Ureter (tissue), 1 donor: ENCODE measurements at regions not wholly inside any gene's neighbourhood (a gene's known extent, or its start where the extent isn't known, plus 50 kb on each side); places are given as distances from the start of the nearest gene placed in this dataset.

Experiments used
- DNase-seq: peaks from one replicate; pipeline ENCODE4 v3.0.0-alpha.2; 2020; ENCODE audit warnings: low spot score
- donor health status: DM: yes; HTN: yes; CAD: no.

GRCh38 chr10:43790147-43790546 lies 141.5 kb upstream of the ZNF32 start:
- DNase-seq = no peak

DNA sequence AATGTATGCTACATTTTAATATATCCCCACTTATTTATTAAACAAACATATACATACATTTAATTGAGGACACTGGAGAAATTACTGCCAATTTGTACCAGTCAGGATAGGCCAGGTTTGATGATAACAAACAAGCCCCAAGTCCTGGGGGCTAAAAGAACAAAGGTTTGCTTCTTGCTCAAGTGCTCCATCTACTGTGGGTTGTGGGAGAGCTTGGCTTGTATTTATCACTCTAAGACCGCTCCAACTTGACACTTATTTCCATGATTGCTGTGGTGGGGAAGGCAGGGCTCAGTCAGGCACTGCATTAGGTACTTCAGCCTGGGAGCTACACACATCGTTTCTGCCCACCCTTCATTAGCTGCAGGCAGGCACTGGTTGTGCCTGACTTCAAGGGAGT lies 136.6 kb upstream of the ZNF32 start:
- DNase-seq = no peak

- DNase-seq = no peak
These were observed 134.1 kb upstream of the ZNF32 start for GRCh38 chr10:43782814-43783213.

GRCh38 chr10:43781480-43782361 lies 133.0 kb upstream of the ZNF32 start:
- no peak for DNase-seq

DNA sequence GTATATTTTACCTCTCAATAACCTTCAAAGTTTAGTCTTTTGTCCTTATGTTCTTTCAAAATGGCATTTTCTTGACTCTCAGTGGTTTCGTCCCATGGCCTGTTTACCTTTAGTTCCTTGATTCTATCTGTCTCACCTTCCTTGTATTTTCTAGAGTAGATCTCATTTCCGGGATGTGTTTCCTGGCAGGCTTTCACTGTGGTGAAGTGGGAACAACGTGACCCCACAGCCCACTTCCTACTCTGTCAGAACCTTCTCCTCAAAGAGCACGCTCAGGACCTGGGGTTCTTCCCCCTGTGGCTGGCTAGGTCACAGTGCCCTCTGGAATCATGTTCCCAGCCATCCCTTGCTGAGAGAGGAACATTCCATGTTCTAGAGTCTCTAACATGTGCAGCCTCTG lies 129.9 kb upstream of the ZNF32 start:
- no peak for DNase-seq

DNA sequence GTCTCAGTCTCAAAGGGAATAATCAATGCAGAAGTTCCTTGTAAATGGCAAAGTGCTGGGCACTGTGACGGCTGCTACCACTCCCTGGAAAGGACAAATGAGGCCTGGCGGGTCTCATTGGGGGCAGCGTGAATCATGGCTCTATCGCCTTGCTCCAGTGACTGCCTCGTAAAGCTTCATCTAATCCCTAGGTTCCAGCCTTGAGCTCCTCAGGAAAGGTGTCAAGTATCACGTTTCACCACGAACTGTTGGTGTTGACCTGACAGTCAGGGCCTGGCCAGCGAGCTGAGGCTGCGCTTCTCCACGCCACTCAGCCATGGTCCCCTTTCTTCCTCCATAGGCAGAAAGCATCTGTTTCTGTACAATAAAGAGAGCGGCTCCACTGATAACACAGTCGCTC lies 126.7 kb upstream of the ZNF32 start:
- DNase-seq = no peak

DNA sequence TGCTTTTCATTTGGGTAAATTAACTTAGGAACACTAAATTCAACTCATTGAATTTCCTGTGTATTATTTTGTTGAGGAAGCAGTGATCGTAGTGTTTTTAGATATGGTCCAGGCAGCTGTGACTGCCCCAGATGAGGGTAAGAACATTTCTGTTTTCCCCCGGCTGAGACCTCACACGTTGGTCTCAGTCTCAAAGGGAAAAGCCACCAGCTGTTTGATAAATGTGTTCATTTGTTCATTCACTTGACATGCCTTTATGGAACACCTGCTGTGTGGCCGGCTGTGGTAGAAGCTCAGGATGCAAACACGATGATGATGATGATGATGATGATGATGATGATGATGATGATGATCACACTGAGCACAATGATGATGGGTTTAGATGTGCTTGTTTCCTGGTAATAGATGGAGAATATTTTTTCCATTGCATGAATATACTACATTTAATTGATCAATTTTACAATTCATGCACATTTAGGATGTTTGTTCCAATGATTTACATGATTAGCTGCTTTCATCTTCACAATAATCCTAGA lies 125.6 kb upstream of the ZNF32 start:
- no peak for DNase-seq

- no peak for DNase-seq
These were observed 125.1 kb upstream of the ZNF32 start for GRCh38 chr10:43773736-43774135.

GRCh38 chr10:43772171-43772570 lies 123.5 kb upstream of the ZNF32 start:
- DNase-seq = no peak

- no peak for DNase-seq
These were observed 123.0 kb upstream of the ZNF32 start for GRCh38 chr10:43771675-43772074.

DNA sequence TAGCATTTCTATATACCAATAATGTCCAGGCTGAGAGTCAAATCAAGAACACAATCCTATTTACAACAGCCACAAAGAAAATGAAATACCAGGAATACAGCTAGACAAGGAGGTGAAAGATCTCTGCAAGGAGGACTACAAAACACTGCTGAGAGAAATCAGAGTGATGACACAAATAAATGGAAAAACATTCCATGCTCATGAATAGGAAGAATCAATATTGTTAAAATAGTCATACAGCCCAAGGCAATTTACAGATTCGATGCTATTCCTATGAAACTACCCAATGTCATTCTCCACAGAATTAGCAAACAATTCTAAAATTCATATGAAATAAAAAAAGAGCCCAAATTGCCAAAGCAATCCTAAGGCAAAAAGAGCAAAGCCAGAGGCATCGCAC lies 116.8 kb upstream of the ZNF32 start:
- no peak for DNase-seq

GRCh38 chr10:43763846-43764245 lies 115.2 kb upstream of the ZNF32 start:
- DNase-seq = no peak

DNA sequence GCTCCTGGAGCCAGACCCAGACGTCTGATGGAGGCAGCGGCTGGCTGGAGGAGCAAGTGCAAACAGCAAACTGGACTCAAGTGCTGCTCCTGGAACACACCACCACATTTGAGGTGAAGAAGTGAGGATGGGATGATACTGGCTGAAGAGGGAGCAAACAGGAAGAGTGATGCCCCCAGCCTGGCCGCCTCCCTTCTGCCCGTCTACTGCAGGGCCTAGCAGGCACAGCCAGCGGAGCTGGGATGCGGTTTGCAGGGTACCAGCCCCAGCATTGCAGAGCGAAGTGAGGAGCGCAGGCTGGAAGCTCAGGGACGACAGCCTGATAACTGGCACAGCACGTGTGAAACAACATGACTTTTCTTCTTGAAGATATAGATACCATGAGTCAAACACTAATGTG lies 111.8 kb upstream of the ZNF32 start:
- no peak for DNase-seq

- DNase-seq = no peak
These were observed 110.5 kb upstream of the ZNF32 start for GRCh38 chr10:43759216-43759615.

GRCh38 chr10:43756341-43756740 lies 107.7 kb upstream of the ZNF32 start:
- no peak for DNase-seq

DNA sequence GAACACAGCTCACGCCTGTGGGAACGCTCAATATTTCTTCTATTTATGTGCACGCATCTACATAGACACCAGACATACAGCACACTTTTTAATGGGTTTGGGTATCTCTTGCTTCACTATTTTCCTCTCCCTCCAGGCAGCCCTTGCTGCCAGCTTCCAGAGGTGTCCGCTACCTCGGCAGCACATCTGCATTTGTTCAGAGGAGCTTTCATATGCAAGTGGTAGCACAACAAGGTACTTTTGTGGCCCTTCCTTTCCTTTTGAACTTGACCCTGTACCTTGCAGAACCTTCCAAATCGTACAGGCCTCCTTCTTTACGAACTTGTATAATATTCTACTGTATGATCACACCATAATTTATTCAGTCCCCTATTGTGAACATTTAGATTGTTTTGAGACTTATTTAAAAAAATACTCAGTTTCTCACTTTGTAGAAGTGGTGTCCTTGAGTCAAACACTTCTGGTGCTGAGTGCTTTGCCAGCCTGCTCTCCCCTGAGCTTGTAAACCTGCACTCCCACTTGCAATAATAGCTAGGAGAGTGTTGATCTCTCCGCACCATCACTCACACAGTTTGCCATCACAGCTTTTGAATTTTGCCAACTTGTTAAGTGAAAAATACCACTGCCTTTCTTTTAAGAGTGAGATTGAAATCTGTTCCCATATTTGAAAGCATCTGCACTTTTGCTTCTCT lies 106.0 kb upstream of the ZNF32 start:
- DNase-seq = no peak

DNA sequence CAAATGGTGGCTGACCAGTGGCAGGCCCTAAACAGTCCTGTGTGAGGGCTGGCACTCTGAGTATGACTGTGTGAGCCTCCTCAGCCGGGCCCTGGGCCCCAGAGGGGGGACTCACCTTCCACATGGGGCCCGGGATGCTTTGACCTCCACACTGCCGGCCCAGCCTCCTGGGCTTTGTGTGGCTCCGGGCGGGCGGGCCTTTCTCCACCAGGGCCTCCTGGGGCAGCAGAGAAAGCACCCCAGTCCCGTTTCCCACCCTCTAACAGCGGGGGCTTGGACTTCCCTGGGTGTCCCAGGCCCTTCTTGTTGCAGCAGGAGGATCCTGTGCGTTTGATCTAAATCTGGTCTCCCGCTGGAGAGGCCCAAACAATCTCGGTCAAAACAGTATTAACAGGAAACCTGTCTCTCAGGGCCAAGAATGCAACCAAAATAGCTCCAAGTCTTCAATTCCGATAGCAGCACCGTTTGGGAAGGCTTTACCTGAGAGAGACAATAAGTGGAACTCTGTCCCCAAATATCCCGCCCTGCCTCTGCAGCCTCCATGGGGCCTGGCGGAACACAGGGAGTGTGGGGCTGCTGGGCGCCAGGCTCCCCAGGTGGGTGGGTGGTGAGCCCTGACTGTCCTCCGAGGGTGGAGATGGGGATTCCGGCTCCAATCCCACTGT lies 104.8 kb upstream of the ZNF32 start:
- DNase-seq = no peak

DNA sequence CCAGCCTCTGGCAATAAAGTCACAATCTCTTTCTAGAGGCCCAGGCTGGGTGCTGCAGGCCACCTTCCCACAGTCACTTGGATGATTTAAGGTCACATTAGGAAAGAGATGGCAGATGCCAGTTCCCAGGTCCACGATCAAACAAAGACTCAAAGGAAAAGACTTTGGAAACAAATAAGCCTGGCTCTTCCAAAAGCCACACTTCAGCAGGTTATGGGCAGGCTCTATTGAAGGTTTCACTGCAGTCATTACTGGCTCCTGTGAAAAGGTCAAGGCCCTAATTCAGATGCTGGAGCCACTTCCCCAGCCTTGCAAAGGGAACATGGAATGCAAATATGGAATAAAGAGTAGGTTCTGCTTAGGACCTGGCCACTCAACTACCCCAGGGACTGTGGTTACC lies 104.0 kb upstream of the ZNF32 start:
- no peak for DNase-seq

DNA sequence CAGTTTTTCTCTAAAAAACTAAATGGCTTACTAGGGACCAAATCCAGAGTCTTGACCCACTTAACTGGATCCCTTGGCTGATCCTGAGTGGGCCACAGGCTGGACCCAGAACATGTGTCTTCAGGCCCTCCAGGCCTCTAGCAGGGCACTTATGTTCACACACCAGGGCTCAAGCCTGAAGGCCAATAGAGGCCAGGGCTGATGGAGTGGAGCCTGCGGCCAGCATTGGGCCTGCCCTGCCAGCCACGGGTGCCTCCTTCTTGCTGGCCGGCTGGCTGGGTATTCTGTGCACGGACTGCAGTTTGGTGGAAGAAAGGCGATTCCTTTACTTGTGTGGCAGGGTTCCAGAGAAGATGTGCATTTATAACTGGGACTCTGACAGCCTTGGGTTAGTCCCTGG lies 103.0 kb upstream of the ZNF32 start:
- no peak for DNase-seq

GRCh38 chr10:43749940-43750552 lies 101.4 kb upstream of the ZNF32 start:
- DNase-seq = no peak

DNA sequence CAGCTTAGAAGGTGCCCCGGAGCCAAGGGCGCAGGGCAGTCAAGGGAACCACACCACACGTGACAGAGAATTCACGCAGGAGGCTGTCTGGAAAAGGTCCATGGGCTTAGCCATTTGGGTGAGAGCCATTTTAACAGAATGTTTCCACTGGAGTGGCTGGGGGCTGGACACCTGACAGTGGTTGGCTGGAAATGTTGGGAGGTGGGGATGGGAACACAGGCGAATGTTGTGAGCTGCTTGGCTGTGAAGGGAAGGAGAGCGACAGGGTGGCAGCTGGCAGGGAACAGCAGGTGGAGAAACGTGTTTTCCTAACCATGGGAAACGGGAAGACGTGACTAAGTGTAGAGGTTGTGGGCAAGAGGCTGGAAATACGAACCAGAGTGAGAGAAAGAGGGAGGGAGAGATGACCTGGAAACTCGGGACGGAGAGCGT lies 100.5 kb upstream of the ZNF32 start:
- DNase-seq = no peak

DNA sequence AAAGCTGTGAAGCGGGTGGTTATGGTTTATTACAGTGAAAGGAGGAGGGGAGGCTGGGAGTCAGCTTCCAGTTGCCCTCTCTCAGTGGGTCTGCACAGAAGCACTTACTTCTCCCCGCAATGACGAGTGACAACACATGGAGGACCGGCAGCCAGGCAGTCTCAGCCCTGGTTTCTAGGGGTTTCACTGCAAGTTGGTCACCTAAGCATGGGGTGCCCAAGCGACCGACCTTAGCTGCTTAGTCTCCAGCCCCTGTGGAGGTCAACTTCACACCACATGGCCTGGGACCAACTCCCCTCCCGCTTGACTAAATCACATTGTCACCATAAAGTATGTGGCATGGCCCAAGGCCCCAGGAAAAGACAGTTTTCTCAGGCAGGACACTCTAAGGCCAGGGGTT lies 99.9 kb upstream of the ZNF32 start:
- DNase-seq = no peak
